ENCODE measurements at regions not wholly inside any gene's neighbourhood (a gene's known extent, or its start where the extent isn't known, plus 50 kb on each side); places are given as distances from the start of the nearest gene placed in this dataset.

DNA sequence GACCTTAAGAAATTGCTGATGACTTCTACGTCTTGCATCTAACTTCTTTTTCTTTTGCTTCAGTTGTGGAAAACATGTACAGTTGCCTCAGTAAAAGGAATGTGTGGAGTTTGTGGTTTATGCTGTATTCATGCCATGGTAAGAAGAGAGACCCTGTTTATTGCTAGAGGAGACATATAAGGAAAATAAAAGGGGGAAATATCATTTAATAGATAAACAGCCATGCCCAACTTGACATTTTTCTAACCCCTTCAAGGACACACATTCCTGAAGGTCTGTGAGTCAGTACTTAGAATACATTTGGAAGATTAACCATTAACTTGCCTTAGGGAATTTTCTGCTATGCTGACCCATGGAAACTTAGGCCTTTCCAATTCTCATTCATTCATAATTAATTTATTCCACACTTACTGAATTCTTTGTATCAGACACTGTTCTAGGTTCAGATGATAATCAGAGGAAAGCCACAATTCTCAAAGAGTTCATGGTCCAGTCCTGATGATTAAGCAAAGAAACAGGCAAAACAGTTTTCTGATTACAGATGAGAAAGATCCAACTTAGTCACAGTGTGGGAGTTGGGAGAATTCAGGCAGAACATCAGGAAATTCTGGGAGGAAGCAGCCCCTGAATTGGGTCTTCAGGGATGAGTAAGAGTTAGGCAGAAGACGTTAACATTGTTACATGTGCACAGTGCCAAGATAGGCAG lies 329.8 kb upstream of the RASGRP1 start:
- no peak for DNase-seq

DNA sequence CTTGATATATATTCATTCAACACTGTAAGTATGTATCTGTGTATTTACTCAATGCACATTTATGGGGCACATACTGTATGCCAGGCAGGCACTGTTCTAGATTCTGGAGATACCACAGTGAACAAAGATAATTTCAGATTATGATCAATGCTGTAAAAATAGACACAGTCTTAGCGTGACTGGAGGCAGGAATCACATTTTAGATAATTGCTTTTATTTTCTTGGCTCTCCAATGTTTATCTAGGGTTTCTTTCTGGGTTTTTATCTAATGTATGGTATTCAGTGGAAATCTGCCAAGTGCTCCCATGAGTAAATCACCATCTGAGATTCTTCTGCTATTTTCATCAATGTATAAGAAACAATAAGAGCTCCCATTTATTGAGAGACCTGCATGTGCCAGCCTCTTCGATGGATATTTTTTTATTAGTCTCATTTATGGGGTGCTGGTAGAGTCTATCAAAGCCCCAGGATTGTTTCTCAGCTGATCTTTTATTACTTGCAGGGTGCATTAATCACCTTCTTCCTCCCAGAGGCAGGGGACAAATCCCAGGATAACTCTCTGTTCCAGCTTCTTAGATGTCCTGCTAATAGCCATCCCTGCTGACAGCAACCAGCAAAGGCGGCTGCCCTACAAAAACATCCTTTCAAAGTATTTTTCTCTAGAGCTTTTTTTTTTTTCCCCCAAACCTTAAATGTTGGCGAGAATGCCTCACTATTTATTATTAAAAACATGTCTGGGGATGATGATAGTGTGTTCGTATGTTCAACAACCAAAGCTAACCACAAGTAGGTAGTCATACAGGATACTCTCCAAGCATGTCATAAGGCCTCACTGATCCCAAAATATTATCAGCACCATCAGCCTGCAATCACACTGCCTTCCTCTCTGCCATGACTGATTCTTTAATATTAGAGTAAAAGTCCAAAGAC lies 331.0 kb upstream of the RASGRP1 start:
- DNase-seq: no peak

DNA sequence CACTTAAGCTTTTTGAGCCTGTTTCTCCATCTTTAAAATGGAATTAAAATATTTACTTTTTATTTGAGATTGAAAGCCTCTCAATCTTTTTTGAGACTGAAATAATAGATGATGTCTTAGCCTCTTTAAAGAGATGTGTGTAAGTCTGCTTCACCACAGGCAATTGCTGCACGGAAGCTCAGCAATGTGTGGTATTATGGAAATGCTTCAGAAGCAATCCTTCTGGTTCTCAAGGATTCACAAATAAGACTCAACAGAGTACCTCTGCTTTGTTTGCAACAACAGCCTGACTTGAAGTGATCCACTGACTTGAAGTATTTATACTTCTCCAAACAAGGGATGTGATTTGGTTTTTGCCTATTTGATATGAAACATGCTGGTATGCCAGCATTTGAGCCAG lies 332.0 kb upstream of the RASGRP1 start:
- no peak for DNase-seq

DNA sequence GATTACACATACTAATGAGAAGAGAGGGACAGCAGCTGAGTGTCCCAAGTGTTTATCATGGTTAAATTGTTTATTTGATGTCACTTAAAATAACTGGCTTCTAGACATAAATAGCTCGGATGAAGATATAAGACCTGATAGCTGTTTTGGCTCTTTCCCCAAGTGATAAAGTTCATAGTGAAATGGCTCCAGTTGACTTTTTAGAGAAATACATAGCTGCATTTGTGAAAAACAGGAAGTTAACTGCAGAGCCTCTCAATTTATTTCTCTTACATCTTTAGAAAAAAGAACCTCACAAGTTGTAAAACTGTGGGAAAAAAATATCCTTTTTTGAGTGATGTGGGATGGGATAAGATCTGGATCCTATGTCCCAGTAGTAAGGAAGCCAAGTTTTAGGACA lies 332.9 kb upstream of the RASGRP1 start:
- no peak for DNase-seq

DNA sequence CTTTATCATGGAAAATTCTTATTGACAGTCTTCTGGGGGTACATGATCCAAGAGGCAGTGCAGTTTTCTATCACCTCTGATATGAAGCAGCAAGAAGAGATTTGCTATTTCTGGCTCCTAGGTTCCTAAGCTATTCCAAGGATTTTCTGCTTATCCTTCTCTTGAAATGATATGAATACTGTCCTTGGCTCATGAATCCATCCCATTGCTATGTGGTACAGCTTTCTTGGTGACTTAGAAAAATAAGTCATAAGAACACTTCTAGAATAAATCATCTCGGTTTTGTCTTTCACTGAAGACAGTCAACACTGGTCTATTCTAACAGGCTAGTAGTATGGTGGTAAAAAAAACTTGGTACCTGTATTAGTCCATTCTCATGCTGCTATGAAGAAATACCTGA lies 333.6 kb upstream of the RASGRP1 start:
- no peak for DNase-seq

DNA sequence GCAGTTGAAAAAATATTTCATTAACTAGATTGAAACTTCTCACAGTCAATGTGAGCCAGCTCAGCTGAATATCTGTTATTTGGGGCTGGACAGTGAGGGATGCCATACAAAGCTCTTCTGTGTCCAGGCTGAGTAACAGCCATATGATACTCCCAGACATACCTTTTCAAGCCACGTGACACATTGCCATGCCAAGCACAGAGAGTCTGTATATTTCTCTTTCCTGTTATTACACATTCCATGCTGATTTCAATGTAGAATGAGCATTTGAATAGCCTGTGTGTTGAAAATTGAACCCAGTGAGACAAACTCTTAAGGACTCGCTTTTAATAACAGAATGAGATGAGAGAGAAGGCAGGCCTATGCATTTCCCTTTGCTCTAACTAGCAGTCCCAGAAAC lies 334.7 kb upstream of the RASGRP1 start:
- no peak for DNase-seq

DNA sequence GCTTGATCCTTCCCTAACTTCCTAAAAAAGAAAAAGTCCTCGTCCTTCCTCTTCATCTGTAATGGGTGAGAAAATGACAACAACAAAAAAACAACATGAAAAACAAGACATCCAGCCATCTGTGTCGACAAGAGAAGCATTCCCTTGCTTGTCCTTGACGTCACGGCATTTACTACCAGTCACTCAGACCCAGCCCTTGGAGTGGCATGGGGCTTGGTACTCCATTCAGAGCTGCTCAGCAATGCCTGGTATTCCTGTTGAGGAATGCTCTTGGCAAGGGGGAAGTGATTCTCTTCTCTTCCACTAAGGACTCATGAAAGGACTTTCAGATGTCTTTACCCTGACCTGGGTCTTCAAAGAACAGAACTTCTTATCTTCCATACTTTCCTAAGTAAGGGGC lies 339.7 kb upstream of the RASGRP1 start:
- no peak for DNase-seq

DNA sequence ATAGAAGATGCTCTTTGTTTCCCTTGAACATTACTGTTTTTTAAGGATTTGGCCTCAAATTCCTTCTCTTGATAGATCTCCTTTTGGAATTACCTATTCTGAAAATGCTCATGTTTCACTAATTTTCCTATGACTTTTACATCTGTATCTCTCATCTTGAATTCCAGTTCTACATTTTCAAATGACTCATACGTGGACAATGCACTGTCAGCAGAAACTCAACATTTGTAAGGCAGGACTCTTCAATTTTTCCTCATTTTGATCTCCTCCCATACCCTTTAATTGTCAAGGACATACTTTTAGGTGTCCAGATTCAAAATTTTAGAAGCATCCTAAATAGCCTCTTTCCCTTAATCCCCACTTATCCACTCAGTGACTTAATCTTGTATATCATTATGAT lies 341.0 kb upstream of the RASGRP1 start:
- DNase-seq: no peak

DNA sequence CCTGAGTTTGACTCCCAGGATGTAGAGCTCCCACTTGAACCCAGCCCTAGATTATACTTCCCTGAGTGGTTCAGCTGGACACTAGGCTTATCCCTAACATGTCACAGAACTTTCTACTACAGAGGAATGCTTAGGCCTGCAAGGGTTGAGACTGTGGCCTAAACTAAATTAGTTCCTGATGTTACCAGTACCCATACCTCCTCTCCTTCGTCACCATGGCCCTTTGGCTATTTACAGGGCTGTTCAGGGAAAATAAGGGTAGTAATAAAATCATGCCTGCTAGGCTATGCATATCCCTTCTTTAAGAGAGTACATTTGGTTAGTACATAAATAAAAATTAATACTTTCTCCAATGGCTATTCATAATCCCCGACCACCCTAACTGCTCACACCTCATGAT lies 356.4 kb upstream of the RASGRP1 start:
- no peak for DNase-seq

DNA sequence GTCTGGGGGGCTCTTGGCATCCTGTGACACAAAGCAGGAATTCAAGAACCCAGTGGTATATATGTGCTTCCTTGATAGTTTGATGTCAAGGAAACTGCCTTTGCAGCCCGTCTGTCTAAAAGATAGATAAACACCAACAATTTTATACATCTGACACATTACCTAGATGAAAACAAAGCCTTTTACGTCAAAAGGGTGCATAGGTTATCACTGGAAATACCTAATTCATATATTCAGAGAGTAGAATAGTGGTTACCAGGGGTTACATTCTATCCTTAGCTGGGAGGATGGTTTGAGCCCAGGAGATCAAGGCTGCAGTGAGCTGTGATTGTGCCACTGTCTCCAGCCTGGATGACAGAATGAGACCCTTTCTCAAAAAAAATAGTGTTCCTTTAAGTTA lies 356.9 kb upstream of the RASGRP1 start:
- DNase-seq: no peak

DNA sequence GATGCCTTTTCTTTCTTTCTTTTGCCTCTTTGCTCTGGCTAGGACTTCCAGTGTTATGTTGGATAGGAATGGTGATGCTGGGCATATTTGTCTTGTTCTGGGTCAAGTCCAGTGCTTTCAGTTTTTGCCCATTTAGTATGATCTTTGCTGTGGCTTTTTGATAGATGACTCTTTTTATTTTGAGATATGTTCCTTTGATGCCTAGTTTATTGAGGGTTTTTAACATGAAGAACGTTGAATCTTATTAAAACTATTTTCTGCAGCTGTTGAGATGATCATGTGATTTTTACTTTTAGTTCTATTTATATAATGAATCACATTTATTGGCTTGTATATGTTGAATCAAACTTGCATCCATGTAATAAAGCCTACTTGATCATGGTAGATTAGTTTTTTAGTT lies 363.8 kb upstream of the RASGRP1 start:
- DNase-seq: no peak

DNA sequence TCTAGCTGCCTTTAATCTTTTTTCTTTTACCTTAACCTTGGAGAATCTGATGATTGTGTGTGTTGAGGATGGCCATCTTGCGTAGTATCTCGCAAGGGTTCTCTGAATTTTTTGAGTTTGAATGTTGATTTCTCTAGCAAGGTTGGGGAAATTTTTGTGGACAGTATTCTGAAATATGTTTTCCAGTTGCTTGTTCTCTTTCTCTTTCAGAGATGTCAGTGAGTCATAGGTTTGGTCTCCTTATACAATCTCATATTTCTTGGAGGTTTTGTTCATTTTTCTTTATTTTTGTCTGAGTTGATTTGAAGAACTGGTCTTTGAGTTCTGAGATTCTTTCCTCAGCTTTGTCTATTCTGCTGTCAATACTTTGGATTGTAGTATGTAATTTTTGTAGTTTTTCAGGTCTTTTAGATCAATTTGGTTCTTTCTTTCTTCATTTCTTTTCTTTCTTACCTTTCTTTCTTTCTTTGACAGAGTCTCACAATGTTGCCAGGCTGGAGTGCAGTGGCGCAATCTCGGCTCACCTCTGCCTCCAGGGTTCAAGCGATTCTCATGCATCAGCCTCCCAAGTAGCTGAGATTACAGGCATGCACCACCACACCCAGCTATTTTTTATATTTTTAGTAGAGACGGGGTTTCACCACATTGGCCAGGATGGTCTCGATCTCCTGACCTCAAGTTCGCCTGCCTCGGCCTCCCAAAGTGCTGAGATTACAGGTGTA lies 366.4 kb upstream of the RASGRP1 start:
- DNase-seq: no peak

DNA sequence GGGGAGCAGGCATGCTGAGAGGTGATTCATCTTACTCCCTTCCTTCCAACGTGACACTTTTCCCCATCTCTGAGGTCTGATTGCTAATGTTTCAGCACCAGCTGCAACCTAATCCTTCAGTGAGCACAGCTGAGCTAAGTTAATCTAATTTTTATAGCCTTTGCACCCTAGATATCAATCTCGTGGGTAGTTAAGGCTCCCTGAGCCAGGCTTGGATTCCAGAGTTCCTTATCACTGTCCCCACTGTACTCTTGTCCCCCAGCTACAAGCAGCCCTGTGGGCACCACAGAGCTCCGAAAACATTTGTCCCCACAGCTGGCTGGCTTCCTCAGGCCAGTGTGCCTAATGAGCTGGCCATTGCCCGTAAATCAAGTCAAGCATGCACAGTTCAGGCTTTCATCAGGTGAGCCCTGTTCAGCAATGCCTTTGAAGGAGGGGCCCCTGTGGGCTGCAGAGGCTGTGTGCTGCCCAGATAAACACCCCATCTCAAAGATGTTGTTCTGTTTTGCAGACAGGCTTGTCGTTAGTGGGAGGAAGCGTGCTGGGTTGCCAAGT lies 376.9 kb upstream of the RASGRP1 start:
- DNase-seq: no peak

DNA sequence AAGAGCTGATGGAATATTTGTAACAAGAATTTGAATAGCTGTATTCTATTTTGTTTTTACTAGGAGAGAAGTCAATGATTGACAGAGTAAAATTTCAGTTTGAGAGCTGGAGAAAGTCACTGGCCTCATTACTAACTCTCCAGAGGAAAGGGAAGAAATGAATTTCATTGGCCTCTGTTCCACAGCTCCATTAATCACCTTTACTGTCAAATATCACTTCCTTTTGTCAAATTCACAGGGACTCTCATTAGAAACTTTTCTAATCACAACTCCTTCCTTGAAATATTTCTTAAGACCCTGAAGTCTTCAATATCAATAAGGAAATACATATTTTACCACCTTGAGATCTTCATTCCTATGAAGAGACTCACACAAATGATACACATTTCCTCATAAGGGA lies 379.9 kb upstream of the RASGRP1 start:
- DNase-seq: no peak

DNA sequence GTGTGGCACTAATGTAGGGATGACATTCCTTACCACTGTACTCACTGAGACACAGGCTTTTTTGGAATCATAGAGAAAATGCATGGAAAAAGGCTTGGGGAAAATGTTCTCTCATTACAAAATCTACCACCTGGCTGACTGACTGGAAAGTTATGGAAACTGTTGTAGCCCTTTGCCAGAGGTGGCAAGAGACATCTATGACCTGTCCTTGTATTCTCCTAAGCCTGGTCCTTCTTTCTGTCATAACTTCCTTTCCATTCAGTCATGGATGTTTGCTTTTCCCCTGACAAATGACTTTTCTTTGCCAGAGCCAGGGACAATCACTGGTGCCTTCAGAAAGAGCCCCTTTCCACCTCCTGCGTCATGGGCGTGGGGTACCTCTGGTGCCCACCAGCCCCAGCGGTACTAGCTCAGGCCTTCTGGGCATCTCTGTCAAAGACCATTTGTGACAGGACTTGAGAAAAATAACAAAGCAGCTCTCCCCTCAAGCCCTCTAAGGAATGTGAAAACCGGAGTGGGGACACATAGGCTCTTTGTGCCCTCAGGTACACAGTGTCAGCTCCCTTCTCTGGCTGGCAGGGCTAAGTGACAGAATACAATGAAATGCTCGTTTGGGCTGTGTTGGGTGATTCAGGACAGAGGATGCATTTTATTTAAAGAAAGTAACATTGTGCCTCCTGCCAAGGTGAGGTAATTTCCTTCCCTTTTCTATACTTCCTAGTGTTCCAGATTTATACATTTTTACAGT lies 381.1 kb upstream of the RASGRP1 start:
- no peak for DNase-seq

DNA sequence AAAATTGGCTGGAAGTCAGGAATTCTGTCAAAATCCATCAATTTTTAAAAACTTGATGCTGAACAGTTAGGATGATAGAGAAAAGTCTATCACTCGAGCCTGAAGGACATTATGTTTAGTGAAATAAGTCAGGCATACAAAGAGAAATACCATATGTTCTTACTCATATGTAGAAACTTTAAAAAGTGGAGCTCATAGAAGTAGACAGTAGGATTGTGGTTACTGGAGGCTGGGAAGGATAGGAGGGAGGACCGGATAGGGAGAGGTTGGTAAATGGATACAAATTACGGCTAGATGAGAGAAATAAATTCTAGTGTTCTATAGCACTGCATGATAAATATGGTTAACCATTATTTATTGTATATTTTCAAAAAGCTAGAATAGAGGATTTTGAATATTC lies 389.5 kb upstream of the RASGRP1 start:
- no peak for DNase-seq

DNA sequence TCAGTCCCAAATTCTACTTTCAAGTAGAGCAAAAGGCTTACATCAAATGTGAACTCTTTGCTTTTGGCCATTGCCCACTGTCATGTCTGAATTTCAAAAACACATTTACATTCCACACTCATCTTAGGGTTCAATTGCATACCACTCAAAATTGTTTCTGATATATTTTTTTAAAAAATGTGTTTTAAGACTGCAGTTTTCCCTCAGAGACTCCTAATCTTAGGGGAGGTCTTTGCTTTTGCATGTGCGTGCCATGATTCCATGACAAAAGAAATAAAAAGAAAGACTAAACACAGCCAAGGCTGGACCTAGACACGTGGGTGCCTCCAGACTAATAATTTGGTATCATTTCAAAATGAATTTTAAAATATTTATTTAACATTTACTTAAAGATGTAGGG lies 396.8 kb upstream of the RASGRP1 start:
- DNase-seq: no peak

DNA sequence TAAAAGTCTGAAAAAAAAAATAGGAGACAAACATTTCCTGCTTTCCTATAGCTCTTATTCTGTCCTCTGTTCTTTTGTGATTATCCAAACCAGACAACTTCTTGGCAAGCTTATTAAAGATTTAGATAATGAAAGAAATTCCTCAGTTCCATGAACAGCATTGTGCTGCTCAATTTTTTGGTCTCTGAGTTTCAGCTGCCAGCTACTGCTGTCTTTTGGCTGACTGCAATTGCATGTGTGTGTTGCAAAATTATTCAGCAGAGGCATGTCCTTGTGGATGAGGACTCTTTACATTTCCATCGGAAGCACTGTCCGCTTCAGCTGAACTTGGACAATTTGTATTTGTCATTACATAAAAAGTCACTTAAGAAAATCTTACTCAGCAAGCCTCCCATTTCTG lies 397.3 kb upstream of the RASGRP1 start:
- DNase-seq: no peak

DNA sequence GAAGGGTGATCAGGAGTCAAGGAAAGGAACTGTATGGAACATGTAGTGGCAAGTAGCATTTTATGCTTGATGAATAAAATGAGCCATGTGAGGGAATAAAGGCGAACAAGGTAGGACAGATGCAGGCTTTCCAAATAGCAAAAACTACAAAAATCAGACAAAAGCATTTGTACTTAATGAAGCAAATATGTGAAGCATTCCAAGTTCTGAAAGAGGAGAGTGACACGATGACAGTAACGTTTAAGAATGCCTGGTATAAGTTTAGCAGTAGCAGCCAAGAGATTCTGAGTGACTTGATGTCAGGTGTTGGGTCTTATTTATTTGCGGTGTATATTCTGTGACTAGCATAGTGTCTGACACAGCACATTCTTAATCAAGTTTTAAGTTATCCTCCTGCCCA lies 408.2 kb upstream of the RASGRP1 start:
- DNase-seq: no peak

DNA sequence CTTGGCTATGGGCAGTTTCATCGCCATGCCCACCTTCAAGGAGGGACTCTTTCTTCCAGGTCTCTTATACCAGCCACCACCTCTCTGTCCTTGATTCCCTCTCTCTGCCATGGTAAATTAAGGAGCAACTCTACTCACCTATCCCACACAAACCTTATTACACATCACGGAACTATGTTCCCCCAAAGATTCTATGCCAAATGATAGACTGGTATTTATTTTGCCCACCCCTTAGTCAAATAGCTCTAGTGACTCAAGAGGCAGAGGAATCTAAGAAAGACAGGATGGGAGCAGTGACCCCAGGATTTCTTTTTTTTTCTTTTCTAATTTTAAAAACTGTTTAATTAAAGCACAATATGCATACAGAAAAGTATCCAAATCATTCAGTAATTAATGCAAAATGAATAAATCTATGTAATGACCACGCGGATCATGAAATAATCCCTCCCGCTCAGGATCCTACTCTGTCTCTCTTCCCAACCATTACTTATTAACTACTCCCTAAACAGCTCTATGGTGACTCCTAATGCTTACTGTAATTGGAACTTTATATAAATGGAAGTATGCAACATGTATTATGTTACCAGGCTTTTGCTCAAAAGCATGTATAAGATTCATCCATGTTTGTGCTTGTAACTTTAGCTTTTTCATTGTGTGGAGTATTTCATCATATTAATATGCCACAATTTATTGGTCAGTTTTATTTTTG lies 410.8 kb upstream of the RASGRP1 start:
- no peak for DNase-seq

DNA sequence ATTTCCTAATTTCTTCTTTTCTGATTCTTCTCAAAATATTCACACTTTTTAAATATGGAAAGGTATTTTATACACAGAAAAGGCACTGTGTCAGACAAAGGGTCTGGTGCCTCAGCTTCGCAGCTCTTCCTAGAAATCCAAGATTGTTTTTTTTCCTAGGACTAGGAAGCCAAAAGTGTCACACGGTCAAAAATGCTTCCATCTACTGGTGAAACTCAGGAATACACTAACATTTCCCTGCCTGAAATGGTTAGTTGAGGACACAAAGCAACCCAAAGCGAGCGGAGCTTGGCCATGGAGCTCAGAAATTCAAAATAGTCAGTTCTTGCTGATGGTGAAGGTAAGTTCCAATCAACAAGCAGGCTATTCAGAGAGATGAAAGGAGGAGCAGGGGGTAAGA lies 426.5 kb upstream of the RASGRP1 start:
- DNase-seq: no peak

DNA sequence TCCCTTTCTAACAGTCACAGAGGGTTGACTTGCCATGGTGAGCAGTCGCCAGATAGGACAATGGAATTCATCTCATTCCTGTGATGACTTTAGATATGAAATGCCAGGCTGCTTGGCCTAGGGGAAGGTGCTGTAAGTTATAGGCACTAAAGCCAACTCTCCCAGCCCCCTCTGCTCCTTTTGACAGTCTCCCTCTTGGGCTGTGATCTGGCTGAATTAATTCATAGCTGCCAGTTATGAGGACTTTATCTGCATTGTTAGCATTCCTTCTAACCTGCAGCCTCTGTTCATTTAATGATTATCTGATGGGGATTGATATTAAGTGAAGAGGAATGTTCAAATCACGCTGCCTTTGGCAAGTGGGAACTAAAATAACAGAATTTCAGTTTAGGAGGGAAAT lies 427.1 kb upstream of the RASGRP1 start:
- no peak for DNase-seq
